ENCODE measurements at regions not wholly inside any gene's neighbourhood (a gene's known extent, or its start where the extent isn't known, plus 50 kb on each side); places are given as distances from the start of the nearest gene placed in this dataset.

- no peak for DNase-seq
Observed at GRCh38 chr4:123339507-123340380, 56.9 kb upstream of the SPRY1 start.

GRCh38 chr4:123340381-123340701 is 56.3 kb upstream of the SPRY1 start:
- DNase-seq, result no peak

GRCh38 chr4:123342498-123342897 is 54.1 kb upstream of the SPRY1 start:
- no peak for DNase-seq

- DNase-seq, result no peak
Observed at GRCh38 chr4:123343400-123344041, 53.1 kb upstream of the SPRY1 start.

- DNase-seq, result no peak
Observed at GRCh38 chr4:123345137-123345934, 51.3 kb upstream of the SPRY1 start.

- DNase-seq, result no peak
Observed at GRCh38 chr4:123345935-123346300, 50.7 kb upstream of the SPRY1 start.

GRCh38 chr4:123346330-123346940 is 50.2 kb upstream of the SPRY1 start:
- no peak for DNase-seq

Data from CD4-positive, alpha-beta T cell treated with Interleukin-17A for 1 hour (primary cell).